ENCODE measurements at regions not wholly inside any gene's neighbourhood (a gene's known extent, or its start where the extent isn't known, plus 50 kb on each side); places are given as distances from the start of the nearest gene placed in this dataset.

DNA sequence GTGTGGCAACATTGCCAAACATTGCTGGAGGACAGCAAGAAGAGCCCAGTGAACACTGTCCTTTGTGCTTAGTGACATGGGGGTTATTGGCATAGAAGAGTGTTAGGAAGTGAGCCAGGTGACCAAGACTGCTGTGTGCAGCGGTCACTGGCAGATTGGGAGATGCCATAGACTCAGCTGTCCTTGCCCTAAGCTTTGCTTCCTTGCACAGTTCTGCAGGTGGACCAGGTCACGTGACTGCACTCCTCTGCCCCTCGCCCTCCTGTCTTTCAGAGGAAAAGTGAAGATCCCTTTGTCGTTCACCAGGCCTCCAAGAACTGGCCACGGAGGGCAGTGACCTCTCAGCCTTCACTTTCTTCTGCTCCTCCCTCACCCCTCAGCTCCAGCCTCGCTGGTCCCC lies 215.6 kb upstream of the SMIM21 start:
- ChIA-PET CTCF (no interaction called here), POLR2A (no interaction called here)
- H3K27ac ChIP-seq (ENCODE audit: insufficient read depth in 1 of 2, low read depth in 1 of 2, low read length in 2 of 2, poor library complexity in 1 of 2, severe bottlenecking in 2 of 2), result no peak overlapping the region
- H3K4me1 ChIP-seq (ENCODE audit: control extremely low read depth in 1 of 4, control insufficient read depth in 4 of 4, insufficient read depth in 4 of 4, low read length in 3 of 4), result no peaks in the 10 kb centered on the region
- WGBS (ENCODE audit: insufficient coverage), result 91% methylated on average over 6 of the region's 6 CpGs
- H3K27me3 ChIP-seq (replicated peaks in 2 of 5; ENCODE audit: control insufficient read depth in 4 of 5, insufficient read depth in 5 of 5, low read length in 4 of 5), result peaks cover 0 to 4% (median 0%) of the 10 kb centered on the region in 5 experiments
- no peak for DNase-seq
- no peaks in the 10 kb centered on the region for H3K9me3 ChIP-seq (ENCODE audit: control extremely low read depth in 1 of 5, control insufficient read depth in 4 of 5, insufficient read depth in 2 of 5, low read depth in 1 of 5, low read length in 4 of 5)
- H3K4me3 ChIP-seq (ENCODE audit: control insufficient read depth in 1 of 7, extremely low read depth in 1 of 7, insufficient read depth in 4 of 7, low read depth in 2 of 7, low read length in 6 of 7), result no peak overlapping the region
- no peaks in the 10 kb centered on the region for H3K36me3 ChIP-seq (ENCODE audit: control insufficient read depth in 4 of 4, insufficient read depth in 4 of 4, low read length in 3 of 4)

DNA sequence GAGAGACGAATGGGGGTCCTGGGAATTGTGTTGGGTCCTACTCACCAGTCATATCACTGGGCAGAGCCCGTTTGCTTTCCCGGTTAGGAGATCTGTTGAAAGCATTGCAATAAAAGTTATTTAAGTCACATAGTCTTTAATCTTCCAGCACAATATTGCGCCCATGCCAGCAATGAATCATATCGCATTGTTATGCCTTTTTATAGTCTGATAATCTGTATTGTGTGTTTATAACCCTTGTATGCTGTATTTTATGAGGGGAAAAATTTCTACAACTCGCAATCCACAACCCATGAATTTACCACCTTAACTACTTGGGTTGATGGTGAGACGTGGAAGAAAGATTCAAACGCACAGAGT lies 211.9 kb upstream of the SMIM21 start:
- Histone ChIP-seq H3K27ac (ENCODE audit: insufficient read depth in 1 of 2, low read depth in 1 of 2, low read length in 2 of 2, poor library complexity in 1 of 2, severe bottlenecking in 2 of 2) (no peak overlapping the region), H3K9me3 (ENCODE audit: control extremely low read depth in 1 of 5, control insufficient read depth in 4 of 5, insufficient read depth in 2 of 5, low read depth in 1 of 5, low read length in 4 of 5) (peaks cover 0 to 3% (median 0%) of the 10 kb centered on the region in 5 experiments), H3K27me3 (replicated peaks in 2 of 5; ENCODE audit: control insufficient read depth in 4 of 5, insufficient read depth in 5 of 5, low read length in 4 of 5) (peaks cover 0 to 7% (median 0%) of the 10 kb centered on the region in 5 experiments), H3K4me3 (ENCODE audit: control insufficient read depth in 1 of 7, extremely low read depth in 1 of 7, insufficient read depth in 4 of 7, low read depth in 2 of 7, low read length in 6 of 7) (no peak overlapping the region), H3K4me1 (ENCODE audit: control extremely low read depth in 1 of 4, control insufficient read depth in 4 of 4, insufficient read depth in 4 of 4, low read length in 3 of 4) (no peaks in the 10 kb centered on the region), H3K36me3 (ENCODE audit: control insufficient read depth in 4 of 4, insufficient read depth in 4 of 4, low read length in 3 of 4) (no peaks in the 10 kb centered on the region)
- CTCF ChIA-PET, result no interaction called here
- POLR2A ChIA-PET, result no interaction called here
- DNase-seq, result no peak
- WGBS (ENCODE audit: insufficient coverage), result 100% methylated on average over 3 of the region's 8 CpGs

DNA sequence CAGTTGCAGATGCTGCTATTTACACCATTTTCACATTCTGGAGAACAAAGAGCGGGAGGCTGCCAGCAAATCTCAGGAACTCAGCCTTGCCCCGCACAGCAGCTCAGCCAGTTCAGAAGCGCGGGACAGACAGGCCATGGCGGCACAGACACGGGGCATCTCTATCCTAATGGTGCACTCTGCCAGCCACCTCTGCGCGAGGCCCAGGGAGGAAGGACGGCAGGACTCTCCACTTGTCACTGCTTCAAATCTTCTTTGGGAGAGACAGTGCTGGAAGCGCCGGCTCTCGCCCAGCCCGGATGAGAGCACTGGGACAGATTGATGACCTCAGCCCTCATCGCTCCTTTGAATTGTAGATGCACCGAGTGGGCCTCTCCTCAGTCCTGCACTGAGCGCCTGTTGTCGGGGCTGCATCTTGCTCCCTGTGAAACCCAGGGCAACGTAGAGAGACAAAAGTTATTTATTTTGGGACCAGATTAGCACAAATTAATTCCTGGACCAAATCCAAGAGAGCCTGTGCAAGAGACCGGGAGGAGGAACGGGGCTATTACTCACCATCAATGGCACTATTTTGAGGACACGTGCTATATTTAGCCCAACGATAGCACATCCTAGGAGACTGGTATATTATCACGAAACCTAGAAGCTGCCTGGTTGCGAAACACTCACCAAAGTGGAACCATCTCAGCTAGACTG lies 211.4 kb upstream of the SMIM21 start:
- WGBS (ENCODE audit: insufficient coverage), result 68% methylated on average over 23 of the region's 24 CpGs

DNA sequence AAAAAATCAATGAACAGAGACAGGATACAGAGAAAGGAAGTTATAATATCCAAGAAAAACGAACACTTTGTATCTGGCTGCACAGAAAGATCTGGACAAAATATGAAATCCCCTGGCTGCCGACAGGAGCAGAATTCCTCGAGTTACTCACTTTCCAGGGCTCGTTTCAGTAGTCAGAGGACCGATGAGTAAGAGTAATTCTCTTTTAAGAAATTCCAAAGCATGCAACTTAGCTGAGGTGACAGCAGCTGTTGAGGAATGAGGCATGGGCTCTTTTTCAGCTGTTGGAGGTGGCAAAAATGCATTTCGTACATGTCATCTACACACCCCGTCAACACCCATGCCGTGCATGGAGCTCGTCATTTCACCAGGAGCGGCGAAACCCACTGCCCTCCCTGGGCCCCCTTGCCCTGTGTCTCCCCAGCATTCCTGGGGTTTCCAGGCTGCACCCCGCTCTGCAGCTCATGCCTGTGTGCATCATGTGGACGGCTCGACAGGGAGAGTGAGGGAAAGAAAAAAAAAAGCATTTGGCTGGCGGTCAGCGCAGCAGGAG lies 210.8 kb upstream of the SMIM21 start:
- ChIA-PET CTCF (no interaction called here), POLR2A (no interaction called here)
- Histone ChIP-seq H3K36me3 (ENCODE audit: control insufficient read depth in 4 of 4, insufficient read depth in 4 of 4, low read length in 3 of 4) (no peaks in the 10 kb centered on the region), H3K4me3 (ENCODE audit: control insufficient read depth in 1 of 7, extremely low read depth in 1 of 7, insufficient read depth in 4 of 7, low read depth in 2 of 7, low read length in 6 of 7) (no peak overlapping the region), H3K27ac (ENCODE audit: insufficient read depth in 1 of 2, low read depth in 1 of 2, low read length in 2 of 2, poor library complexity in 1 of 2, severe bottlenecking in 2 of 2) (no peak overlapping the region), H3K4me1 (ENCODE audit: control extremely low read depth in 1 of 4, control insufficient read depth in 4 of 4, insufficient read depth in 4 of 4, low read length in 3 of 4) (no peaks in the 10 kb centered on the region), H3K27me3 (replicated peaks in 2 of 5; ENCODE audit: control insufficient read depth in 4 of 5, insufficient read depth in 5 of 5, low read length in 4 of 5) (peaks cover 0 to 7% (median 0%) of the 10 kb centered on the region in 5 experiments), H3K9me3 (ENCODE audit: control extremely low read depth in 1 of 5, control insufficient read depth in 4 of 5, insufficient read depth in 2 of 5, low read depth in 1 of 5, low read length in 4 of 5) (peaks cover 0 to 3% (median 0%) of the 10 kb centered on the region in 5 experiments)
- 71% methylated on average over 14 of the region's 16 CpGs for WGBS (ENCODE audit: insufficient coverage)
- no peak for DNase-seq

More for the DNA sequence above, 211.4 kb upstream of the SMIM21 start:
- Histone ChIP-seq H3K9me3 (ENCODE audit: control extremely low read depth in 1 of 5, control insufficient read depth in 4 of 5, insufficient read depth in 2 of 5, low read depth in 1 of 5, low read length in 4 of 5) (peaks cover 0 to 3% (median 0%) of the 10 kb centered on the region in 5 experiments), H3K4me3 (ENCODE audit: control insufficient read depth in 1 of 7, extremely low read depth in 1 of 7, insufficient read depth in 4 of 7, low read depth in 2 of 7, low read length in 6 of 7) (no peak overlapping the region), H3K4me1 (ENCODE audit: control extremely low read depth in 1 of 4, control insufficient read depth in 4 of 4, insufficient read depth in 4 of 4, low read length in 3 of 4) (no peaks in the 10 kb centered on the region), H3K27ac (ENCODE audit: insufficient read depth in 1 of 2, low read depth in 1 of 2, low read length in 2 of 2, poor library complexity in 1 of 2, severe bottlenecking in 2 of 2) (no peak overlapping the region), H3K36me3 (ENCODE audit: control insufficient read depth in 4 of 4, insufficient read depth in 4 of 4, low read length in 3 of 4) (no peaks in the 10 kb centered on the region), H3K27me3 (replicated peaks in 2 of 5; ENCODE audit: control insufficient read depth in 4 of 5, insufficient read depth in 5 of 5, low read length in 4 of 5) (peaks cover 0 to 7% (median 0%) of the 10 kb centered on the region in 5 experiments)
- no peak for DNase-seq
- ChIA-PET POLR2A (no interaction called here), CTCF (no interaction called here)

DNA sequence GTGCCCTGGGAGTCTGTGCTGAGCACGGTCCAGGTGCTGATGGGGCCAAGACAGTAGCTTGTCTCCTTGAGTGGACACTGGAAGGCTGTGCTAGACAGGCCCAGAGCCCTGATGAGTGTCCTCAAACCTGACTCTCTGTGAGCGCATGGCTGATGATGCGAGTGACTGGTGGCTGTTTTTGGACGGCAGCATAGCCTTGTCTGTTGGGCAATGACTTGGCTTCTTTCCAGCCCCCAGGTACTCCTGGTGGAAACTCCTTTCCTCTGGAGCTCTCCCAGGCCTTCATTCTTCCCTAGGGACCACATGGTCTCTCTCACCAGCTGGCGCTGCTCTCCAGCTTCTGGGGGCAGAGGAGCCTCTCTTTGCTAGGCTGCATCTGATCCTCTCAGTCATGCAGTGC lies 207.6 kb upstream of the SMIM21 start:
- no peaks in the 10 kb centered on the region for H3K4me1 ChIP-seq (ENCODE audit: control extremely low read depth in 1 of 4, control insufficient read depth in 4 of 4, insufficient read depth in 4 of 4, low read length in 3 of 4)
- H3K27me3 ChIP-seq (replicated peaks in 2 of 5; ENCODE audit: control insufficient read depth in 4 of 5, insufficient read depth in 5 of 5, low read length in 4 of 5), result peaks cover 0 to 3% (median 0%) of the 10 kb centered on the region in 5 experiments
- ChIA-PET POLR2A (no interaction called here), CTCF (no interaction called here)
- H3K27ac ChIP-seq (ENCODE audit: insufficient read depth in 1 of 2, low read depth in 1 of 2, low read length in 2 of 2, poor library complexity in 1 of 2, severe bottlenecking in 2 of 2), result no peak overlapping the region
- WGBS (ENCODE audit: insufficient coverage), result 89% methylated on average over 5 of the region's 5 CpGs
- H3K36me3 ChIP-seq (ENCODE audit: control insufficient read depth in 4 of 4, insufficient read depth in 4 of 4, low read length in 3 of 4), result no peaks in the 10 kb centered on the region
- no peak overlapping the region for H3K4me3 ChIP-seq (ENCODE audit: control insufficient read depth in 1 of 7, extremely low read depth in 1 of 7, insufficient read depth in 4 of 7, low read depth in 2 of 7, low read length in 6 of 7)
- H3K9me3 ChIP-seq (ENCODE audit: control extremely low read depth in 1 of 5, control insufficient read depth in 4 of 5, insufficient read depth in 2 of 5, low read depth in 1 of 5, low read length in 4 of 5), result peaks cover 0 to 4% (median 0%) of the 10 kb centered on the region in 5 experiments
- no peak for DNase-seq

DNA sequence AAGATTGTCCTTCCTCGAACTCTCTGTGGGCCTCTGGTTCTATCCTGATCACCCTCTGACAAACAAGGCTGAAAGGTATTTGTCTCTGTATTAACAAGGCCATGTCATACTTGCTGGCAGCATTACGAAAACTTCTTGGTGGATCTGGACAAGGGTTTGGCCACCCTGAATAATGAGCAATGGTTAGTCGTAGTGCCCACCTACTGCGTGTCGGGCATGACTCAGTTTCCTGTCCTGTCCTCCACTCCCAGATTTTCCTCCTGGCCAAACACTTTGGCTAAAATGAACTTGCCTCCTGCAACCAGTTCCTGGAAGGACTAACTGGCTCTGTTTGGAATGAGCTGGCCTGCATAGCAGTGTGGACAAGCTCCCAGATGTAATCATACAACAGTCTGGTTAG lies 198.5 kb upstream of the SMIM21 start:
- no peaks in the 10 kb centered on the region for H3K27me3 ChIP-seq (replicated peaks in 2 of 5; ENCODE audit: control insufficient read depth in 4 of 5, insufficient read depth in 5 of 5, low read length in 4 of 5)
- CTCF ChIA-PET, result no interaction called here
- DNase-seq, result no peak
- peaks cover 0 to 3% (median 0%) of the 10 kb centered on the region in 5 experiments for H3K9me3 ChIP-seq (ENCODE audit: control extremely low read depth in 1 of 5, control insufficient read depth in 4 of 5, insufficient read depth in 2 of 5, low read depth in 1 of 5, low read length in 4 of 5)
- POLR2A ChIA-PET, result no interaction called here
- WGBS (ENCODE audit: insufficient coverage), result 94% methylated on average over 5 of the region's 5 CpGs
- H3K36me3 ChIP-seq (ENCODE audit: control insufficient read depth in 4 of 4, insufficient read depth in 4 of 4, low read length in 3 of 4), result no peaks in the 10 kb centered on the region
- H3K4me1 ChIP-seq (ENCODE audit: control extremely low read depth in 1 of 4, control insufficient read depth in 4 of 4, insufficient read depth in 4 of 4, low read length in 3 of 4), result no peaks in the 10 kb centered on the region
- no peak overlapping the region for H3K27ac ChIP-seq (ENCODE audit: insufficient read depth in 1 of 2, low read depth in 1 of 2, low read length in 2 of 2, poor library complexity in 1 of 2, severe bottlenecking in 2 of 2)
- H3K4me3 ChIP-seq (ENCODE audit: control insufficient read depth in 1 of 7, extremely low read depth in 1 of 7, insufficient read depth in 4 of 7, low read depth in 2 of 7, low read length in 6 of 7), result no peak overlapping the region

DNA sequence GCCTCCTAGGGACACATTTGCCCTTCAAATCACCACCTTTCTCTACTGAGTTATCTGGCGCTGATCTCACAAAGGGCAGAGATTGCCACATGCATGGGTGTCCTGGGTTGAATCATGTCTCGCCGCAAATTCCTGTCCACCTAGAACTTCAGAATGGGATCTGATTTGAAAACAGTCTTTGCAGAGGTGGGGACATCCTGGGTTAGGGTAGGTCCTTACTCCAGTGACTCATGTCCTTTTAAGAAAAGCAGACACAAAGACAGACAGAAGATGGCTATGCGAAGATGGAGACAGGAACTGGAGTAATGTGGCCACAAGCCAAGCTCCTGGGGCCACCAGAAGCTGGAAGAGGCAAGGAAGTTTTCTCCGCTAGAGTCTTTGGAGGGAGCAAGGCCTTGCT lies 197.4 kb upstream of the SMIM21 start:
- POLR2A ChIA-PET, result no interaction called here
- 95% methylated on average over 4 of the region's 5 CpGs for WGBS (ENCODE audit: insufficient coverage)
- Histone ChIP-seq H3K27ac (ENCODE audit: insufficient read depth in 1 of 2, low read depth in 1 of 2, low read length in 2 of 2, poor library complexity in 1 of 2, severe bottlenecking in 2 of 2) (no peak overlapping the region), H3K4me3 (ENCODE audit: control insufficient read depth in 1 of 7, extremely low read depth in 1 of 7, insufficient read depth in 4 of 7, low read depth in 2 of 7, low read length in 6 of 7) (no peak overlapping the region), H3K27me3 (replicated peaks in 2 of 5; ENCODE audit: control insufficient read depth in 4 of 5, insufficient read depth in 5 of 5, low read length in 4 of 5) (no peaks in the 10 kb centered on the region), H3K9me3 (ENCODE audit: control extremely low read depth in 1 of 5, control insufficient read depth in 4 of 5, insufficient read depth in 2 of 5, low read depth in 1 of 5, low read length in 4 of 5) (peaks cover 0 to 3% (median 0%) of the 10 kb centered on the region in 5 experiments), H3K4me1 (ENCODE audit: control extremely low read depth in 1 of 4, control insufficient read depth in 4 of 4, insufficient read depth in 4 of 4, low read length in 3 of 4) (no peaks in the 10 kb centered on the region), H3K36me3 (ENCODE audit: control insufficient read depth in 4 of 4, insufficient read depth in 4 of 4, low read length in 3 of 4) (no peaks in the 10 kb centered on the region)
- CTCF ChIA-PET, result no interaction called here
- DNase-seq, result no peak

All from common myeloid progenitor, CD34-positive (primary cell).